ENCODE measurements at regions not wholly inside any gene's neighbourhood (a gene's known extent, or its start where the extent isn't known, plus 50 kb on each side); places are given as distances from the start of the nearest gene placed in this dataset.

GRCh38 chr16:55271945-55272513 is 52.0 kb upstream of the IRX6 start:
- TF ChIP-seq CTCF (IDR thresholded peaks at IDR 0.05; ENCODE audit: insufficient read depth, low read length, missing control alignments), result no peak
- DNase-seq (ENCODE audit: low read depth, low spot score), result no peak
- ChIA-PET CTCF (no interaction called here), POLR2A (no interaction called here)
- H3K4me3 ChIP-seq (ENCODE audit: low read depth, low read length), result no peak overlapping the region

GRCh38 chr16:55272744-55273143 is 51.3 kb upstream of the IRX6 start:
- no peak for TF ChIP-seq CTCF (IDR thresholded peaks at IDR 0.05; ENCODE audit: insufficient read depth, low read length, missing control alignments)
- DNase-seq (ENCODE audit: low read depth, low spot score), result no peak
- ChIA-PET CTCF (no interaction called here), POLR2A (no interaction called here)
- no peak overlapping the region for H3K4me3 ChIP-seq (ENCODE audit: low read depth, low read length)

- no peak overlapping the region for H3K4me3 ChIP-seq (ENCODE audit: low read depth, low read length)
- TF ChIP-seq CTCF (IDR thresholded peaks at IDR 0.05; ENCODE audit: insufficient read depth, low read length, missing control alignments), result no peak
- ChIA-PET POLR2A (no interaction called here), CTCF (no interaction called here)
- no peak for DNase-seq (ENCODE audit: low read depth, low spot score)
Measured at GRCh38 chr16:55273356-55273755, 50.6 kb upstream of the IRX6 start.

GRCh38 chr16:55273959-55274358 is 50.0 kb upstream of the IRX6 start:
- no peak for TF ChIP-seq CTCF (IDR thresholded peaks at IDR 0.05; ENCODE audit: insufficient read depth, low read length, missing control alignments)
- no peak for DNase-seq (ENCODE audit: low read depth, low spot score)
- ChIA-PET CTCF (no interaction called here), POLR2A (no interaction called here)
- H3K4me3 ChIP-seq (ENCODE audit: low read depth, low read length), result no peak overlapping the region
